Iris pigment epithelial cell (primary cell): ENCODE measurements at regions not wholly inside any gene's neighbourhood (a gene's known extent, or its start where the extent isn't known, plus 50 kb on each side); places are given as distances from the start of the nearest gene placed in this dataset.
"Not testable (repeated sequence)": the region's sequence is repeated elsewhere in the genome, so short reads cannot be mapped to it uniquely, and the experiment has no call there.

ENCODE experiments used
- DNase-seq: peaks from one replicate; pipeline ENCODE4 v3.0.0-alpha.2; 2011; ENCODE audit warnings: low read depth

GRCh38 chr1:101483982-101484688 lies 247.3 kb downstream of the S1PR1 start:
- no peak for DNase-seq

- DNase-seq = no peak
Observed at GRCh38 chr1:101484689-101485338, 248.0 kb downstream of the S1PR1 start.

- no peak for DNase-seq
Observed at GRCh38 chr1:101485712-101486111, 248.9 kb downstream of the S1PR1 start.

GRCh38 chr1:101492144-101492543 lies 255.3 kb downstream of the S1PR1 start:
- not testable (repeated sequence) for DNase-seq

- DNase-seq = not testable (repeated sequence)
Observed at GRCh38 chr1:101493920-101494319, 257.1 kb downstream of the S1PR1 start.

- no peak for DNase-seq
Observed at GRCh38 chr1:101496109-101496508, 259.3 kb downstream of the S1PR1 start.

GRCh38 chr1:101497881-101498559 lies 261.2 kb downstream of the S1PR1 start:
- DNase-seq = peak; percentile 2

GRCh38 chr1:101504106-101504505 lies 267.3 kb downstream of the S1PR1 start:
- DNase-seq = not testable (repeated sequence)

- DNase-seq = not testable (repeated sequence)
Observed at GRCh38 chr1:101505240-101505639, 268.4 kb downstream of the S1PR1 start.

GRCh38 chr1:101506541-101507164 lies 269.8 kb downstream of the S1PR1 start:
- DNase-seq = peak; percentile 44

GRCh38 chr1:101507547-101507971 lies 270.7 kb downstream of the S1PR1 start:
- no peak for DNase-seq

- no peak for DNase-seq
Observed at GRCh38 chr1:101508913-101509312, 272.1 kb downstream of the S1PR1 start.

GRCh38 chr1:101509370-101509769 lies 272.6 kb downstream of the S1PR1 start:
- no peak for DNase-seq

- no peak for DNase-seq
Observed at GRCh38 chr1:101511202-101511891, 274.5 kb downstream of the S1PR1 start.

- peak; percentile 31 for DNase-seq
Observed at GRCh38 chr1:101520302-101520701, 283.5 kb downstream of the S1PR1 start.

- DNase-seq = no peak
Observed at GRCh38 chr1:101522486-101522885, 285.7 kb downstream of the S1PR1 start.

- no peak for DNase-seq
Observed at GRCh38 chr1:101526813-101527212, 290.0 kb downstream of the S1PR1 start.

- no peak for DNase-seq
Observed at GRCh38 chr1:101532377-101532776, 295.6 kb downstream of the S1PR1 start.

- DNase-seq = no peak
Observed at GRCh38 chr1:101540161-101540560, 303.3 kb downstream of the S1PR1 start.

- DNase-seq = no peak
Observed at GRCh38 chr1:101546885-101547284, 310.1 kb downstream of the S1PR1 start.

- no peak for DNase-seq
Observed at GRCh38 chr1:101547357-101547756, 310.5 kb downstream of the S1PR1 start.

GRCh38 chr1:101548376-101548775 lies 311.6 kb downstream of the S1PR1 start:
- no peak for DNase-seq
